Parathyroid adenoma (tissue), 2 donors: ENCODE measurements at regions not wholly inside any gene's neighbourhood (a gene's known extent, or its start where the extent isn't known, plus 50 kb on each side); places are given as distances from the start of the nearest gene placed in this dataset.

Source experiments
- H2AFZ ChIP-seq: fragments of 300-600 bp; sonication (generic); one replicate; pipeline ENCODE4 v1.7.0; 2017; ENCODE audit warnings: antibody characterized with exemption, mild to moderate bottlenecking
- H3K27ac ChIP-seq: fragments of 300-600 bp; sonication (generic); one replicate; pipeline ENCODE4 v1.7.0; 2017
- H3K27me3 ChIP-seq: fragments of 300-600 bp; sonication (generic); one replicate; pipeline ENCODE4 v1.7.0; 2017; ENCODE audit warnings: low read length; ENCODE audit not compliant: control insufficient read depth, insufficient read depth
- H3K36me3 ChIP-seq: fragments of 300-600 bp; sonication (generic); one replicate; pipeline ENCODE4 v1.7.0; 2017; ENCODE audit warnings: low read length; ENCODE audit not compliant: control insufficient read depth, insufficient read depth
- H3K4me1 ChIP-seq: fragments of 300-600 bp; sonication (generic); one replicate; pipeline ENCODE4 v1.7.0; 2017; ENCODE audit warnings: control low read depth
- H3K4me2 ChIP-seq: fragments of 300-600 bp; sonication (generic); one replicate; pipeline ENCODE4 v1.7.0; 2017; ENCODE audit warnings: low read length
- H3K4me3 ChIP-seq: fragments of 300-600 bp; sonication (generic); one replicate; pipeline ENCODE4 v1.7.0; 2017; ENCODE audit warnings: low read depth, low read length
- H3K79me2 ChIP-seq: fragments of 300-600 bp; sonication (generic); one replicate; pipeline ENCODE4 v1.7.0; 2017; ENCODE audit warnings: control low read depth
- H3K9ac ChIP-seq: fragments of 300-600 bp; sonication (generic); one replicate; pipeline ENCODE4 v1.7.0; 2017; ENCODE audit warnings: mild to moderate bottlenecking
- H3K9me3 ChIP-seq: fragments of 300-600 bp; sonication (generic); one replicate; pipeline ENCODE4 v1.7.0; 2017; ENCODE audit warnings: low read length; ENCODE audit not compliant: control insufficient read depth
- TF ChIP-seq, protein P1 (sequence below): fragments of 300-600 bp; sonication (generic); IDR thresholded peaks from one replicate; pipeline ENCODE4 v1.7.0; 2017; ENCODE audit warnings: antibody characterized with exemption, mild to moderate bottlenecking
- donor health status: primary hyperparathyroidism.

DNA sequence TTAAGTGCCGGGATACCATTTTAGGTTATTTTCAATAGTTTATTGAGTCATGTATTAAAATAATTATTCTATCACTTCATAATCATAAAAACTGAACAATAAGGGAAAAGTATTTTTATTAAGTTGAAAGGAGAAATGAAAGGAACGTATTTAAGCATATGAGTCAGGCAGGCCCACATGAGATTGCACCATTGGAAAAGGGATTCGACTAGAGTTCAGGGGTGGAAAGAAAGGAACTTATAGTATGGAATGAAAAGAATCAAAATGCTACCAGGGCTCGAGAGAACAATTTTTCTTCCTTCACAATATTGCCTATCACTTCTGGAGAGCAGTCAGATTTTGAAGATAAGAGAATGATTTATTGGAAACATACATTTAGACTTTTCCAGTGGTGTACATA, 516.5 kb upstream of the NETO1 start:
- H3K36me3 ChIP-seq, result no peaks in the 10 kb centered on the region
- no peaks in the 10 kb centered on the region for H3K27me3 ChIP-seq
- no peaks in the 10 kb centered on the region for H3K79me2 ChIP-seq
- no peaks in the 10 kb centered on the region for H3K9me3 ChIP-seq
- no peak overlapping the region for H3K4me2 ChIP-seq
- H3K4me1 ChIP-seq, result no peaks in the 10 kb centered on the region
- H2AFZ ChIP-seq, result no peak overlapping the region
- no peak overlapping the region for H3K4me3 ChIP-seq
- TF ChIP-seq, protein P1, sequence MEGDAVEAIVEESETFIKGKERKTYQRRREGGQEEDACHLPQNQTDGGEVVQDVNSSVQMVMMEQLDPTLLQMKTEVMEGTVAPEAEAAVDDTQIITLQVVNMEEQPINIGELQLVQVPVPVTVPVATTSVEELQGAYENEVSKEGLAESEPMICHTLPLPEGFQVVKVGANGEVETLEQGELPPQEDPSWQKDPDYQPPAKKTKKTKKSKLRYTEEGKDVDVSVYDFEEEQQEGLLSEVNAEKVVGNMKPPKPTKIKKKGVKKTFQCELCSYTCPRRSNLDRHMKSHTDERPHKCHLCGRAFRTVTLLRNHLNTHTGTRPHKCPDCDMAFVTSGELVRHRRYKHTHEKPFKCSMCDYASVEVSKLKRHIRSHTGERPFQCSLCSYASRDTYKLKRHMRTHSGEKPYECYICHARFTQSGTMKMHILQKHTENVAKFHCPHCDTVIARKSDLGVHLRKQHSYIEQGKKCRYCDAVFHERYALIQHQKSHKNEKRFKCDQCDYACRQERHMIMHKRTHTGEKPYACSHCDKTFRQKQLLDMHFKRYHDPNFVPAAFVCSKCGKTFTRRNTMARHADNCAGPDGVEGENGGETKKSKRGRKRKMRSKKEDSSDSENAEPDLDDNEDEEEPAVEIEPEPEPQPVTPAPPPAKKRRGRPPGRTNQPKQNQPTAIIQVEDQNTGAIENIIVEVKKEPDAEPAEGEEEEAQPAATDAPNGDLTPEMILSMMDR, result no peak
- H3K9ac ChIP-seq, result no peak overlapping the region
- no peak overlapping the region for H3K27ac ChIP-seq

DNA sequence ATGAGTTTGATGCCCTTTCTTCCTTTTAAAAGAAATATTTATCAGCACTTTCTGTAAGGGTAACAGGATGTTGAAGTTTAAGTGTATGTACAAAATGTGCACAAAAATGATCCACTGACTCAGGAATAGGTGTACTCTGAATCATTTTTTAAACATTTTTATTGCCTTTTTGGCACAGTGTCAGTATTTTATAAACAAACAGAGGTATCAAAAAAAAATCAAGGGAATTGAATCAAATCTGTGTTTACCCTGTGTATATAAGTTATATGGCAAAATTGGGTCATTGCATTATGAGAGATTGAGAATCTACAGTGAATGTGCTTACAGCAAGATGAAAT, 513.9 kb upstream of the NETO1 start:
- H3K79me2 ChIP-seq, result no peaks in the 10 kb centered on the region
- no peaks in the 10 kb centered on the region for H3K4me1 ChIP-seq
- TF ChIP-seq, protein P1, result no peak
- no peaks in the 10 kb centered on the region for H3K9me3 ChIP-seq
- no peak overlapping the region for H2AFZ ChIP-seq
- no peak overlapping the region for H3K27ac ChIP-seq
- no peak overlapping the region for H3K4me2 ChIP-seq
- H3K36me3 ChIP-seq, result no peaks in the 10 kb centered on the region
- no peak overlapping the region for H3K4me3 ChIP-seq
- H3K9ac ChIP-seq, result no peak overlapping the region
- no peaks in the 10 kb centered on the region for H3K27me3 ChIP-seq

DNA sequence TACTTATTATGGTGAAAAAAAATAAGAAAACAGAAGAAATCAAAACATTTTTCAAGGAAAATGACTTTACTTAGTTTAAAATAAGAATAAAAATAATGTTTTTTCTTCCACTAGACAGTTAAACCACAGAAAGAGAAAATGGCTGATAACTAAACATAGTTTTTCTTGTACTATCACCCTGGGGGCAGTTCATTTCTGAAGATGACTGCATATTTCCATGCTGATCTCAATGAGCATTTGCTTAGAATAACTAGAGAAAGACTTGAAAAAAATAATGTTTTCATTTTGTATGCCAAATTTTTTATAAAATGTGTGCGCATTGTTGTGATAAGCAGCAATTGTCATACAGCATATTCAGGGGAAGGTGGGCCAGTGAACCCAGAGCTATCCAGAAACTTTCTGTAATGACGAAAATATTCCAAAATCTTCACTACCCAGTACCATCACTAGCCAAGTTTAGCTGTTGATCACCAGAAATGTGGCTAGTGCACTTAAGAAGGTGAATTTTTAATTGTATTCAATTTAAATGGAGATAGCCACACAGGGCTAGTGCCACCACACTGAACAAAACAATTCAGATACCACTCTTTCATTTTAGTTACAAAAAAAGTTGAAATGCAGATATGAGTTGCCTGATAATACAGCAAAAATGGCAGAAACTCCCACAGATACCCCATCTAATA, 513.4 kb upstream of the NETO1 start:
- Histone ChIP-seq H3K9ac (no peak overlapping the region), H3K27ac (no peak overlapping the region), H3K79me2 (no peaks in the 10 kb centered on the region), H3K4me2 (no peak overlapping the region), H3K4me1 (no peaks in the 10 kb centered on the region), H3K9me3 (no peaks in the 10 kb centered on the region), H3K27me3 (no peaks in the 10 kb centered on the region), H3K36me3 (no peaks in the 10 kb centered on the region), H3K4me3 (no peak overlapping the region), H2AFZ (no peak overlapping the region)
- TF ChIP-seq, protein P1, result no peak

DNA sequence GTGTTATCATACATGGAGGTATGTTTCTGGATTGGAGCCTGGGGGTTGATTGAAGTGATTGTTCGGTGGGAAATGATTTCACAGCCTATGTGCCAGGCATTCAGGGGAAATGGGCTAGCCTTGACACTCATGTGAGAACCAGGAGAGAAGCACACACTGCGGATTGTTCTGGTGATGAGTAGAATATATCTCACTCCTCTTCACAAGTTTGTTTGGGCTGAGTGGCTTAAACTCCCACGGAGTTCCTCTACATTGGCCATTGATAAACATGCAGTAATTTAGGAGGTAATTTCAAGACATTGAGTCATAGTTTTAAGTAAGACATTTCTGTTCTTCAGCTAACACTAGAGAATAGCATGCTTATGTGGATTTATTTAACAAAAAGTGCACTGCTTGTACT, 498.9 kb upstream of the NETO1 start:
- Histone ChIP-seq H3K4me2 (no peak overlapping the region), H3K4me3 (no peak overlapping the region), H2AFZ (no peak overlapping the region), H3K27me3 (no peaks in the 10 kb centered on the region), H3K4me1 (no peaks in the 10 kb centered on the region), H3K9me3 (no peaks in the 10 kb centered on the region), H3K79me2 (no peaks in the 10 kb centered on the region), H3K9ac (no peak overlapping the region), H3K27ac (no peak overlapping the region), H3K36me3 (no peaks in the 10 kb centered on the region)
- TF ChIP-seq, protein P1, result no peak

DNA sequence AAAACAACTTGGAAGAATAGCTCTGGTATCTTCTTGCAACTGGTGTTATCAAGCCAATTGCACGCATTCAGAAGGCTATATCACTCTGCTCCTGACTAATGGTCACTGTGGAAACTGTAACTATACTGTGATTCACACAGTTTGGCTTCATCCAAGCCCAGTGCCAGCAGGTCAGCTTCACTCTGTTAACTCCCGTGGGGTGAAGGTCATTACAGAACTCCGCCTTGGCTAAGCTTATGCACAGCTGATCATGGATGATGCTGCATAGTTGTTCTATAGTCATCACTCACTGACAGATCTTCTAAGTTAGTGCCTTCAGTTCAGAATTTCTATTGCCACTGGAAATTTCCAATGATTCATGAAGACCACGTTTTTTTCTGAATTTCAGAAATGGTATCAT, 497.2 kb upstream of the NETO1 start:
- H3K36me3 ChIP-seq, result no peaks in the 10 kb centered on the region
- H3K4me1 ChIP-seq, result no peaks in the 10 kb centered on the region
- H3K9ac ChIP-seq, result no peak overlapping the region
- no peak overlapping the region for H2AFZ ChIP-seq
- no peaks in the 10 kb centered on the region for H3K27me3 ChIP-seq
- H3K9me3 ChIP-seq, result no peaks in the 10 kb centered on the region
- TF ChIP-seq, protein P1, result no peak
- H3K4me3 ChIP-seq, result no peak overlapping the region
- H3K79me2 ChIP-seq, result no peaks in the 10 kb centered on the region
- H3K4me2 ChIP-seq, result no peak overlapping the region
- H3K27ac ChIP-seq, result no peak overlapping the region
